GM23338 (cell line): ENCODE measurements at regions not wholly inside any gene's neighbourhood (a gene's known extent, or its start where the extent isn't known, plus 50 kb on each side); places are given as distances from the start of the nearest gene placed in this dataset.

Source experiments
- ATAC-seq: fragments of 200-7000 bp; cut with Tn5 transposase; 3 replicates; pipeline ENCODE4 v1.9.1; 2020
- DNase-seq: peaks from one replicate; pipeline ENCODE4 v3.0.0-alpha.2; 2015; ENCODE audit warnings: low spot score
- H2AFZ ChIP-seq: fragments of 200-600 bp; sonication (generic); 2 replicates; pipeline ENCODE4 v1.8.0; 2016; ENCODE audit warnings: antibody characterized with exemption, mild to moderate bottlenecking, moderate library complexity
- H3F3A ChIP-seq: fragments of 200-600 bp; sonication (generic); replicated peaks from 2 replicates; pipeline ENCODE4 v1.8.0; 2017; ENCODE audit warnings: antibody characterized with exemption, mixed run types, low read depth
- H3K27ac ChIP-seq: fragments of 200-600 bp; sonication (generic); 2 replicates; pipeline ENCODE4 v1.6.1; 2016; ENCODE audit warnings: low read depth
- H3K27me3 ChIP-seq: fragments of 200-600 bp; sonication (generic); 2 replicates; pipeline ENCODE4 v1.8.0; 2016; ENCODE audit warnings: mild to moderate bottlenecking, mixed run types, moderate library complexity; ENCODE audit not compliant: insufficient read depth
- H3K36me3 ChIP-seq: fragments of 200-600 bp; sonication (generic); 2 replicates; pipeline ENCODE4 v1.8.0; 2016; ENCODE audit warnings: mild to moderate bottlenecking; ENCODE audit not compliant: insufficient read depth
- H3K4me1 ChIP-seq: fragments of 200-600 bp; sonication (generic); 2 replicates; pipeline ENCODE4 v1.8.0; 2016; ENCODE audit warnings: mild to moderate bottlenecking, moderate library complexity; ENCODE audit not compliant: insufficient read depth
- H3K4me2 ChIP-seq: fragments of 200-600 bp; sonication (generic); 2 replicates; pipeline ENCODE4 v1.7.1; 2017; ENCODE audit warnings: mixed run types
- H3K4me3 ChIP-seq: fragments of 200-600 bp; sonication (generic); 2 replicates; pipeline ENCODE4 v1.6.1; 2016; ENCODE audit warnings: mixed run types
- H3K79me2 ChIP-seq: fragments of 200-600 bp; sonication (generic); replicated peaks from 2 replicates; pipeline ENCODE4 v1.8.0; 2017; ENCODE audit warnings: mild to moderate bottlenecking; ENCODE audit not compliant: insufficient read depth
- H3K9me2 ChIP-seq: fragments of 200-600 bp; sonication (generic); 2 replicates; pipeline ENCODE4 v1.8.0; 2017; ENCODE audit not compliant: insufficient read depth
- H4K20me1 ChIP-seq: fragments of 200-600 bp; sonication (generic); replicated peaks from 2 replicates; pipeline ENCODE4 v1.8.0; 2017; ENCODE audit warnings: mild to moderate bottlenecking; ENCODE audit not compliant: insufficient read depth
- H3K27ac Mint-ChIP-seq: 2 replicates; pipeline ENCODE4 v1.8.0; 2020; ENCODE audit warnings: inconsistent platforms, mild to moderate bottlenecking, moderate library complexity, mixed read lengths
- H3K27me3 Mint-ChIP-seq: 3 replicates; pipeline ENCODE4 v1.8.0; 2022; ENCODE audit warnings: low read depth, mild to moderate bottlenecking, moderate library complexity, mixed read lengths, inconsistent platforms; ENCODE audit not compliant: insufficient read depth, poor library complexity
- H3K36me3 Mint-ChIP-seq: 3 replicates; pipeline ENCODE4 v1.8.0; 2021; ENCODE audit warnings: low read depth, mild to moderate bottlenecking, inconsistent platforms, moderate library complexity, mixed read lengths
- H3K4me1 Mint-ChIP-seq: 3 replicates; pipeline ENCODE4 v1.8.0; 2020; ENCODE audit warnings: mild to moderate bottlenecking, inconsistent platforms, mixed read lengths
- H3K4me3 Mint-ChIP-seq: 3 replicates; pipeline ENCODE4 v1.8.0; 2021; ENCODE audit warnings: moderate library complexity, mild to moderate bottlenecking, inconsistent platforms, mixed read lengths
- H3K9me3 Mint-ChIP-seq: 3 replicates; pipeline ENCODE4 v1.8.0; 2020; ENCODE audit warnings: moderate library complexity, mild to moderate bottlenecking, inconsistent platforms, mixed read lengths
- CREB1 ChIP-seq: fragments of 250-450 bp; sonication (Bioruptor Pico); IDR thresholded peaks from 2 replicates; pipeline ENCODE4 v1.5.0; 2020; ENCODE audit warnings: low read depth, mild to moderate bottlenecking, moderate library complexity
- CTCF ChIP-seq, 2 experiments: fragments of 200-600 bp in 1 of 2; sonication (generic) in 1 of 2; conservative IDR thresholded peaks; 2 replicates each; pipeline versions ENCODE4 v1.5.1 to v1.6.1; 2016 to 2017; ENCODE audit warnings: antibody characterized with exemption in 2 of 2, low read depth in 2 of 2, mild to moderate bottlenecking in 2 of 2, moderate library complexity in 1 of 2
- ETS1 ChIP-seq: IDR thresholded peaks from 2 replicates; pipeline ENCODE4 v1.6.1; 2016; ENCODE audit warnings: antibody characterized with exemption
- EZH2 ChIP-seq: fragments of 200-600 bp; sonication (generic); IDR thresholded peaks from one replicate; pipeline ENCODE4 v1.8.0; 2017; ENCODE audit warnings: antibody characterized with exemption, mild to moderate bottlenecking, low read depth; ENCODE audit not compliant: unreplicated experiment
- EZH2phosphoT487 ChIP-seq: fragments of 200-600 bp; sonication (generic); IDR thresholded peaks from one replicate; pipeline ENCODE4 v1.8.1; 2018; ENCODE audit warnings: antibody characterized with exemption; ENCODE audit not compliant: unreplicated experiment
- JUNB ChIP-seq: IDR thresholded peaks from one replicate; pipeline ENCODE4 v1.6.1; 2016; ENCODE audit warnings: antibody characterized with exemption; ENCODE audit not compliant: unreplicated experiment
- NANOG ChIP-seq: IDR thresholded peaks from 2 replicates; pipeline ENCODE4 v1.6.1; 2016; ENCODE audit warnings: antibody characterized with exemption, borderline replicate concordance
- POLR2AphosphoS5 ChIP-seq: IDR thresholded peaks from 2 replicates; pipeline ENCODE4 v1.6.1; 2016; ENCODE audit warnings: antibody characterized with exemption, low read depth
- REST ChIP-seq: IDR thresholded peaks from one replicate; pipeline ENCODE4 v1.6.1; 2018; ENCODE audit warnings: antibody characterized with exemption; ENCODE audit not compliant: unreplicated experiment
- STAT1 ChIP-seq: IDR thresholded peaks from one replicate; pipeline ENCODE4 v1.6.1; 2016; ENCODE audit warnings: antibody characterized with exemption; ENCODE audit not compliant: unreplicated experiment
- ZNF114 ChIP-seq: fragments of 250-450 bp; sonication (Bioruptor Pico); IDR thresholded peaks from 2 replicates; pipeline ENCODE4 v1.5.0; 2020; ENCODE audit warnings: mild to moderate bottlenecking, moderate library complexity
- ZNF331 ChIP-seq: fragments of 250-450 bp; sonication (Bioruptor Pico); IDR thresholded peaks from 2 replicates; pipeline ENCODE4 v1.5.0; 2020; ENCODE audit warnings: low read depth, mild to moderate bottlenecking, moderate library complexity
- ZNF462 ChIP-seq: fragments of 250-450 bp; sonication (Bioruptor Pico); IDR thresholded peaks from 2 replicates; pipeline ENCODE4 v1.5.0; 2020; ENCODE audit warnings: mild to moderate bottlenecking, moderate library complexity

- Mint-ChIP-seq H3K4me1 (peaks cover 6% of the 10 kb centered on the region; the same call in 2 of the 3 replicates), H3K4me3 (no peak overlapping the region), H3K36me3 (no peaks in the 10 kb centered on the region), H3K27me3 (peaks cover 1% of the 10 kb centered on the region), H3K9me3 (no peaks in the 10 kb centered on the region), H3K27ac (no peak overlapping the region)
- Histone ChIP-seq H3K9me2 (no peaks in the 10 kb centered on the region), H3K27ac (no peak overlapping the region), H2AFZ (no peak overlapping the region), H3K79me2 (no peaks in the 10 kb centered on the region), H3F3A (no peaks in the 10 kb centered on the region), H3K36me3 (no peaks in the 10 kb centered on the region), H4K20me1 (no peaks in the 10 kb centered on the region), H3K4me1 (peaks cover 2% of the 10 kb centered on the region; the same call in 1 of the 2 replicates), H3K27me3 (no peaks in the 10 kb centered on the region), H3K4me3 (no peak overlapping the region), H3K4me2 (no peak overlapping the region)
- TF ChIP-seq NANOG (no peak), ZNF331 (no peak), CREB1 (CRISPR knock-in tag) (no peak), ZNF462 (no peak), ETS1 (no peak), POLR2AphosphoS5 (no peak), CTCF (conservative IDR thresholded peaks at IDR 0.05; ENCODE audit: low read depth in 2 of 2) (no peak), ZNF114 (CRISPR knock-in tag) (no peak), EZH2phosphoT487 (no peak), STAT1 (no peak), JUNB (no peak), EZH2 (no peak), REST (no peak)
- DNase-seq (no peak), ATAC-seq (no peak)
Measured at GRCh38 chr12:94781835-94782234, 131.5 kb upstream of the TMCC3 start.
